Stimulated activated naive B cell treated with anti-CD40 and anti-IgM and Interleukin-4, amounts not matched to agents 10 μg/mL and 1 μg/mL and 100 μg/mL, for 72 hours (primary cell): ENCODE measurements at regions not wholly inside any gene's neighbourhood (a gene's known extent, or its start where the extent isn't known, plus 50 kb on each side); places are given as distances from the start of the nearest gene placed in this dataset.
"Not testable (repeated sequence)": the region's sequence is repeated elsewhere in the genome, so short reads cannot be mapped to it uniquely, and the experiment has no call there.

ENCODE experiments used
- ATAC-seq, 2 donors: fragments of 150-1000 bp; cut with Tn5 transposase; replicated peaks; 2 replicates each; pipeline ENCODE4 v1.10.0; 2021; ENCODE audit warnings: moderate library complexity in 1 of 2
- DNase-seq: peaks from one replicate; pipeline ENCODE4 v3.0.0; 2021
- H3K27ac Mint-ChIP-seq: one replicate; pipeline ENCODE4 v1.8.0; 2022; ENCODE audit warnings: mild to moderate bottlenecking, mixed read lengths
- H3K27me3 Mint-ChIP-seq, 2 donors: one replicate each; pipeline ENCODE4 v1.8.0; 2022; ENCODE audit warnings: mixed read lengths in 2 of 2
- H3K36me3 Mint-ChIP-seq, 2 donors: one replicate each; pipeline ENCODE4 v1.8.0; 2022; ENCODE audit warnings: mixed read lengths in 2 of 2, mild to moderate bottlenecking in 1 of 2
- H3K4me1 Mint-ChIP-seq, 2 donors: one replicate each; pipeline ENCODE4 v1.8.0; 2022; ENCODE audit warnings: mixed read lengths in 2 of 2, mild to moderate bottlenecking in 1 of 2
- H3K4me3 Mint-ChIP-seq, 2 donors: one replicate each; pipeline ENCODE4 v1.8.0; 2022; ENCODE audit warnings: mild to moderate bottlenecking in 2 of 2, mixed read lengths in 2 of 2, moderate library complexity in 1 of 2
- H3K9me3 Mint-ChIP-seq, 2 donors: one replicate each; pipeline ENCODE4 v1.8.0; 2022; ENCODE audit warnings: mixed read lengths in 2 of 2, mild to moderate bottlenecking in 1 of 2

- DNase-seq (no peak), ATAC-seq (no peak)
- peaks cover 3 to 5% of the 10 kb centered on the region in 2 donors for H3K9me3 Mint-ChIP-seq
- no peak overlapping the region for H3K27ac Mint-ChIP-seq
- no peak overlapping the region for H3K4me3 Mint-ChIP-seq
- no peaks in the 10 kb centered on the region for H3K36me3 Mint-ChIP-seq
- H3K4me1 Mint-ChIP-seq = no peaks in the 10 kb centered on the region
- H3K27me3 Mint-ChIP-seq = no peaks in the 10 kb centered on the region
Measured at GRCh38 chr9:103287361-103287760, 292.2 kb downstream of the CYLC2 start.

DNA sequence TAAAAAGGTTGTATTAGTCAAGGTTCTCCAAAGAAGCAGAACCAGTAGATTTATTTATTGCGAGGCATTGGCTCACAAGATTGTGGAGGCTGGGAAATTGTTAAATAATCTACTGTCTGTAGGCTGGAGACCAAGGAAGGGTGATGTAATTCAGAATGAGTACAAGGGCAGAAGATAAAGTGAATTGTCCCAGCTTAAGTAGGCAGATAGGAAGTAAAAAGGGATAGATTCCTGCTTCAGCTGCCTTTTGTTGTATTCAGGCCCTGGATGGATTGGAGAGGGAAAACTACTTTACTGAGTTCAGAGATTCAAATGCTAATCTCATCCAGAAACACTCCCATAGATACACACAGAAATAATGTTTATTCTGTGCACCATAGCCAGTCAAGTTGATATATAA, 301.1 kb downstream of the CYLC2 start:
- no peak overlapping the region for H3K27ac Mint-ChIP-seq
- no peak overlapping the region for H3K4me3 Mint-ChIP-seq
- peaks cover 0 to 4% of the 10 kb centered on the region in 2 donors for H3K9me3 Mint-ChIP-seq
- ATAC-seq = no peak
- H3K4me1 Mint-ChIP-seq = no peaks in the 10 kb centered on the region
- no peaks in the 10 kb centered on the region for H3K27me3 Mint-ChIP-seq
- DNase-seq = no peak
- no peaks in the 10 kb centered on the region for H3K36me3 Mint-ChIP-seq

- H3K4me3 Mint-ChIP-seq = no peak overlapping the region
- H3K9me3 Mint-ChIP-seq = peaks cover 0 to 7% of the 10 kb centered on the region in 2 donors
- H3K27me3 Mint-ChIP-seq = no peaks in the 10 kb centered on the region
- no peak overlapping the region for H3K27ac Mint-ChIP-seq
- H3K36me3 Mint-ChIP-seq = no peaks in the 10 kb centered on the region
- no peaks in the 10 kb centered on the region for H3K4me1 Mint-ChIP-seq
- DNase-seq (no peak), ATAC-seq (no peak)
Measured at GRCh38 chr9:103301051-103301450, 305.9 kb downstream of the CYLC2 start.

DNA sequence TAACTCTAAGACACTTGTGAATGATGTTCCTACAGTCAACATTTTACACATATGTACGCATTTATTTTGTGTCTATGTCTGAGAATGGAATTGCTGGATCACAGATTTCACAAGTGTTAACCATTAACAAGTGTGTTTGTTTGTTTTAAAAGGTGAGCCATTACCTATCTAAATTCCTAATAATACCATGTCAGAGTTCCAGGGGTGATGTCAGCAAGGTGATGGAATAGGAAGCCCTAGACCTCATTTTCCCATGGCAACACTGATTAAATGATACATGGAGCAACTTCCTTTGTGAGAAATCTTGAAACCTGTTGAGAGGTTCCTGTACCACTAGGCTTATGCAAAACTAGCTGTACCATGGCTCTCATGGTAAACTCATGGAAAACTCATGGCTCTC, 309.7 kb downstream of the CYLC2 start:
- peaks cover 0 to 8% of the 10 kb centered on the region in 2 donors for H3K9me3 Mint-ChIP-seq
- H3K4me3 Mint-ChIP-seq = no peak overlapping the region
- no peak for DNase-seq
- no peaks in the 10 kb centered on the region for H3K36me3 Mint-ChIP-seq
- H3K4me1 Mint-ChIP-seq = no peaks in the 10 kb centered on the region
- H3K27me3 Mint-ChIP-seq = no peaks in the 10 kb centered on the region
- no peak for ATAC-seq
- no peak overlapping the region for H3K27ac Mint-ChIP-seq

GRCh38 chr9:103319979-103320378, 324.8 kb downstream of the CYLC2 start:
- H3K36me3 Mint-ChIP-seq = no peaks in the 10 kb centered on the region
- H3K27ac Mint-ChIP-seq = no peak overlapping the region
- H3K27me3 Mint-ChIP-seq = no peaks in the 10 kb centered on the region
- H3K4me1 Mint-ChIP-seq = no peaks in the 10 kb centered on the region
- DNase-seq = no peak
- peaks cover 0 to 3% of the 10 kb centered on the region in 2 donors for H3K9me3 Mint-ChIP-seq
- no peak overlapping the region for H3K4me3 Mint-ChIP-seq
- no peak for ATAC-seq

- Mint-ChIP-seq H3K36me3 (no peaks in the 10 kb centered on the region), H3K9me3 (peaks cover 0 to 10% of the 10 kb centered on the region in 2 donors)
Measured at GRCh38 chr9:103323699-103324098, 328.6 kb downstream of the CYLC2 start.

DNA sequence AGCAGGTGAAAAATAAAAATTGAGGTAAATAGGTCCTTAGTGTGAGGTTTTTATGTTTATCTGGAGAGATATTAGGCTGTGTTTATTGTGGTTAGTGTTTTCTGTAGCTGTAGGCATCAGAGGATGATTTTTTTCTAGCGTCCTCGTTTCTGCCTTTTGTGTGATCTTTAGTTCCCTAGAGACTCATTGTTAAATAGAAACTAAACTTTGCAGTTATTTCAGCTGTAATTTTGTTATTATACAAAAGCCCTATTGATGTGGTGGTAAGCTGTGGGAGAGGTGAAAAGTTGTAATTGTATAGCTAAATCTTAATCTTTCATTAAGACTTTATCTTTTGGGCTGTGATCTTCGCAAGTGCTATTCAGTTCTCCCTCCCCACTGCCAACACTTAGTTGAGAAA, 340.3 kb downstream of the CYLC2 start:
- Mint-ChIP-seq H3K36me3 (peaks cover 0 to 1% of the 10 kb centered on the region in 2 donors), H3K4me3 (no peak overlapping the region), H3K4me1 (no peaks in the 10 kb centered on the region), H3K9me3 (no peaks in the 10 kb centered on the region), H3K27me3 (no peaks in the 10 kb centered on the region), H3K27ac (no peak overlapping the region)
- no peak for ATAC-seq
- DNase-seq = no peak

More at GRCh38 chr9:103323699-103324098, 328.6 kb downstream of the CYLC2 start:
- H3K4me3 Mint-ChIP-seq = no peak overlapping the region
- no peaks in the 10 kb centered on the region for H3K4me1 Mint-ChIP-seq
- no peak for ATAC-seq
- DNase-seq = no peak
- H3K27me3 Mint-ChIP-seq = no peaks in the 10 kb centered on the region
- no peak overlapping the region for H3K27ac Mint-ChIP-seq

GRCh38 chr9:103355000-103355399, 359.9 kb downstream of the CYLC2 start:
- DNase-seq (no peak), ATAC-seq (no peak)
- H3K36me3 Mint-ChIP-seq = no peaks in the 10 kb centered on the region
- H3K27ac Mint-ChIP-seq = no peak overlapping the region
- H3K27me3 Mint-ChIP-seq = no peaks in the 10 kb centered on the region
- no peak overlapping the region for H3K4me3 Mint-ChIP-seq
- no peaks in the 10 kb centered on the region for H3K4me1 Mint-ChIP-seq
- peaks cover 7 to 11% of the 10 kb centered on the region in 2 donors for H3K9me3 Mint-ChIP-seq

GRCh38 chr9:103357980-103358379, 362.8 kb downstream of the CYLC2 start:
- H3K4me3 Mint-ChIP-seq, H3K4me1 Mint-ChIP-seq, DNase-seq, ATAC-seq, H3K27ac Mint-ChIP-seq, H3K36me3 Mint-ChIP-seq, H3K27me3 Mint-ChIP-seq: not testable (repeated sequence)
- peaks cover 7 to 11% of the 10 kb centered on the region in 2 donors for H3K9me3 Mint-ChIP-seq

- no peak overlapping the region for H3K27ac Mint-ChIP-seq
- ATAC-seq = no peak
- H3K4me3 Mint-ChIP-seq = no peak overlapping the region
Measured at GRCh38 chr9:103361906-103362305, 366.8 kb downstream of the CYLC2 start.

GRCh38 chr9:103362986-103363385, 367.9 kb downstream of the CYLC2 start:
- no peaks in the 10 kb centered on the region for H3K36me3 Mint-ChIP-seq
- no peak overlapping the region for H3K4me3 Mint-ChIP-seq
- H3K27ac Mint-ChIP-seq = no peak overlapping the region
- ATAC-seq = no peak
- H3K4me1 Mint-ChIP-seq = no peaks in the 10 kb centered on the region
- DNase-seq = no peak
- H3K9me3 Mint-ChIP-seq = peaks cover 3% of the 10 kb centered on the region in 2 donors
- H3K27me3 Mint-ChIP-seq = no peaks in the 10 kb centered on the region

More at GRCh38 chr9:103361906-103362305, 366.8 kb downstream of the CYLC2 start:
- Mint-ChIP-seq H3K36me3 (no peaks in the 10 kb centered on the region), H3K4me1 (no peaks in the 10 kb centered on the region), H3K27me3 (no peaks in the 10 kb centered on the region), H3K9me3 (peaks cover 3% of the 10 kb centered on the region in 2 donors)
- DNase-seq = no peak

- ATAC-seq (no peak), DNase-seq (no peak)
- no peak overlapping the region for H3K4me3 Mint-ChIP-seq
- no peaks in the 10 kb centered on the region for H3K36me3 Mint-ChIP-seq
- peaks cover 2 to 3% of the 10 kb centered on the region in 2 donors for H3K9me3 Mint-ChIP-seq
- no peaks in the 10 kb centered on the region for H3K4me1 Mint-ChIP-seq
- H3K27me3 Mint-ChIP-seq = no peaks in the 10 kb centered on the region
- no peak overlapping the region for H3K27ac Mint-ChIP-seq
Measured at GRCh38 chr9:103364753-103365152, 369.6 kb downstream of the CYLC2 start.

DNA sequence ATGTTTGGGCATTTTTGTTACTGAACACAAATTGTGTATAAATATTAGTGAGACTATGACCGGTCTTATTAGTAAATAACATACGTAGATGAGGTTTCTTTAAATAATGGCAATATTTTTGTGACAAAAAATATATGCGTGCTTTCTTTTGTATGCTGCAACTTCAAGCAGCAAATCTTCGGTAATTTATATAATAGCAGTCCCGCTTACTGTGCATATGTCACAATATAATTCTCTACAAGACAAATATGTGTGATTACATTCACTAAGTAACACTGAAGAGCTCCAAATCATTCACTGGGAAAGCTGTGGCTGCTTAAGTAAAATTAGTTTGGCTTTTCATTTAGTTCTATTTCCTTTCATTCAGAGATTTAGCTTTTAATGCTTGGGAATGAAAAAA, 376.0 kb downstream of the CYLC2 start:
- Mint-ChIP-seq H3K27ac (no peak overlapping the region), H3K36me3 (no peaks in the 10 kb centered on the region), H3K4me3 (no peak overlapping the region), H3K27me3 (no peaks in the 10 kb centered on the region), H3K9me3 (no peaks in the 10 kb centered on the region), H3K4me1 (no peaks in the 10 kb centered on the region)
- no peak for ATAC-seq
- DNase-seq = no peak

GRCh38 chr9:103372828-103373227, 377.7 kb downstream of the CYLC2 start:
- Mint-ChIP-seq H3K4me3 (no peak overlapping the region), H3K4me1 (no peaks in the 10 kb centered on the region), H3K27ac (no peak overlapping the region), H3K9me3 (no peaks in the 10 kb centered on the region), H3K36me3 (no peaks in the 10 kb centered on the region), H3K27me3 (no peaks in the 10 kb centered on the region)
- DNase-seq (no peak), ATAC-seq (no peak)

DNA sequence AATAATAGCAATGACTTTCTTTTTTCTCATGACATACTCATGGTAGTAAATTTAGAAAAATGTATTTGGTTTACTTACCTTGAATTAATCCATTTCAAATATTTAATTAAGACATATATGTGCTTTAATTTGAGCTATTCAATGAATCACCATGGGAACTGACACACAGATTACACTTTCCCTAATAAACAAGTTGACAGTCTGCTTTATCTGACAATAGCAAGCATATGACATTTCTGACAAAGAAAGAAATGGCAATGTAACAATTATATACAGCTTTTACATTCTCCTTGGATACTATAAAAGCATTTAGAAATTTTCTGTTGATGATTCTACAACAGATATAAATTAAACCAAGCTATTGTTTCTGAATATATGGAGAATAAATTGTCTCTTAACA, 382.5 kb downstream of the CYLC2 start:
- H3K4me3 Mint-ChIP-seq = no peak overlapping the region
- H3K27me3 Mint-ChIP-seq = no peaks in the 10 kb centered on the region

More for the DNA sequence above, 382.5 kb downstream of the CYLC2 start:
- ATAC-seq (no peak), DNase-seq (no peak)
- Mint-ChIP-seq H3K4me1 (no peaks in the 10 kb centered on the region), H3K9me3 (no peaks in the 10 kb centered on the region), H3K36me3 (no peaks in the 10 kb centered on the region), H3K27ac (no peak overlapping the region)
